Inflammatory macrophage (primary cell): ENCODE measurements at regions not wholly inside any gene's neighbourhood (a gene's known extent, or its start where the extent isn't known, plus 50 kb on each side); places are given as distances from the start of the nearest gene placed in this dataset.
A peak's percentile ranks its signal among the peaks of the same experiment; 100 is the strongest.

Source experiments
- DNase-seq, 2 donors: peaks; one replicate each; pipeline ENCODE4 v3.0.0-alpha.2; 2020 to 2022

DNA sequence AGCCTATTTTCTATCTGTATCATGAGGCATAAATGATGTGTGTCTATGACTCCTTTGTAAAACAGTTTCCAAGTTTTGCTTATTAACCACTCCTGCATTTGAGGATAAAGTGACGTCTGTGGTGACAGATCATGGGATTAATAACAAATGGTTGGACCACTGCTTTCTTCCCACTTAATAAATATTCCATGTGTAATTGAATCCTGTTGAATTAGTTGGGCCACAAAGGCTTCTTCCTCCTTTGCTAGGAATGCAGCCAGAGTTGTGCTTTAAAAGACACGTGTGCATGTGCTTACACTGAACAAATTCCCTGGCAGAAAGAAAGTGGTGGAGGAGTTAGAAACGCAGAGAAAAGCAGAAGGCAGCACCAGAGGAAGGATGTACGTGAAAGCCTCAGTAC, 150.2 kb downstream of the ACTBL2 start:
- DNase-seq: no peak

- peak; percentile 13 to 14 for DNase-seq
These were observed 153.9 kb downstream of the GPBP1 start for GRCh38 chr5:57327561-57328367.

DNA sequence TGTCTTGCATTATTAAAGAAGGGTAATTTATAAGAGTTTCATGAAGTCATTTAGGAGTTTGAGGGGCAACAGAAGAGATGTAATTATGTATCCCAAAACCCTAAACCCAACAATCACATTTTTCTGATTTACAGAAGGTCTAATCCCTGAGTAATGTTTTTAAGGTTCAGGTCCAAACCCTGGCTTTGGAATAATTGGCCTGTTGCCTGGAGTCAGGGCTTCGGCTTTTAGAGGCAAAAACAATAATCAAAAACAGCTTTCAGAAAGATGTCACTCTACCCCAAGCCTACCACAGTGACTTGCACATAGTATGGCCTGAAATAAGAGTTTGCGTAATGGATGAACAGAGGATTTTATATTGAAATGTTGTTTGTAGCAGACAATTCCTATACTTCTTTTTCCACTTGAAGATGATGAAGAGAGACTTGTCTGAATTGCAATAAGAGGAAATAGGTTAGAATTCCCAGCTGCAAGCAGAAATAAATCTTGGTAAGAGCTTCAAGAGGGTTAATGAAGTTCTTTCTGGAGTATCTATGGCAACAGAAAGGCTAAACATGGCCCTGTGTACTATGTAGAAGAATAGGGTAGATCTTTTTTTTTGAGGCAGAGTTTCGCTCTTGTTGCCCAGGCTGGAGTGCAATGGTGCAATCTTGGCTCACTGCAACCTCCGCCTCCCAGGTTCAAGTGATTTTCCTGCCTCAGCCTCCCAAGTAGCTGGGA, 152.0 kb downstream of the GPBP1 start:
- DNase-seq: no peak

DNA sequence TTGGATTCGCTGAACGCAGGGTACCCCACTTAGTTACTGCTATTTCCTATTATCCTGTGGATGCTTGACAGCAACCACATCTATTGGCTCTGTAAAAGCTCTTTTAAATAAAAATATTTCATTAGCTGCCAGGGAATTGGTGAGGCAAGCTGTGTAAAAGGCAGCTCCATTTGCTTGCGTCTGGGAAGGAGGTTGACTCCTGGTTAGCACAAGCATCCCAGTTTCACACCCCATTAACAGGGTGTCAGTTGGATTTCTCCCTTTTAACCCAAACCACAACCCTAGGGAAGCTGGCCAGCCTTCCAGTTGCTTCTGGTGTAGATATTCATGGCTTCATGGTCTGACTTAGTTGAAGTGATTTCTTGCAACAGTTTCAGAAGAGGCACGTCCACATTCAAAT, 151.0 kb downstream of the GPBP1 start:
- DNase-seq: no peak

- no peak for DNase-seq
These were observed 150.3 kb downstream of the GPBP1 start for GRCh38 chr5:57324181-57324580.

DNA sequence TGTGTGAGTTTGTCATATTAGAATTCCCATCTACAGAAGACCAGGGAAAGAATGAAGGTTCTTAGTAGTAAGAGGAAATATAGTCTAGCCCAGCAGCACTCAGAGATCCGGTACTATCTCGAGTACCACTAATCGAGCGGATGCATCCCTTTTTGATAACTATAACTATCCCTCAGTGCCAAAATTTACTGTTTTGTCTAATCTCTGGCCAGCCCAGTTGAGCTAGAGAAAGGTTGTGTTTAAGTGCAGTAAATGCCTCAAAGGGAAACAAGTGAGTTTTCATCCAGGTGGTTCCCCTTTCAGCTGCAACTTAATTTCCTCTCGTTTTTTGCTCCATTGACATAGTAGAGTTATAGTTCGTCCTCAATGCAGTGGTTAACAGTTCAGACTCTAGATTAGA, 146.7 kb downstream of the GPBP1 start:
- DNase-seq: no peak

DNA sequence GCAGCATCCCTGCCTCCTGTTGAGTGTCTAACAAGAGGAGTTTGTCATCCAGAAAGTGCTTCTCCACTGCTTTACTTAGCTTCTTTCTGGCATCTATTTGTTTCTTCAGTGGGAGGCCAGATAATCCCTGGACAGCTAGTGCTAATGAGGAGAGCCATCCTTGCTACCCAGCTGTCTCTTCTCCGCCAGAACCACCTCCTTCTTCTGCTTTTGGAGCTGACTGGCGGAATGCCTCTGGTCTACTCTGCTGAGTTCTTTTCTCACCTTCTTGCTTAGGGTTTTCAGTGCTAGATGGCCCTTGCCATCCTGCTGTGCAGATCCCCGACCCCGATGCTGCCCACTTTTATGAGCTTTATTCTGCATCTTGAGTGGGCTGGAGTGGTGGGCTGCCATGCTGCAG, 145.8 kb downstream of the GPBP1 start:
- DNase-seq: no peak

DNA sequence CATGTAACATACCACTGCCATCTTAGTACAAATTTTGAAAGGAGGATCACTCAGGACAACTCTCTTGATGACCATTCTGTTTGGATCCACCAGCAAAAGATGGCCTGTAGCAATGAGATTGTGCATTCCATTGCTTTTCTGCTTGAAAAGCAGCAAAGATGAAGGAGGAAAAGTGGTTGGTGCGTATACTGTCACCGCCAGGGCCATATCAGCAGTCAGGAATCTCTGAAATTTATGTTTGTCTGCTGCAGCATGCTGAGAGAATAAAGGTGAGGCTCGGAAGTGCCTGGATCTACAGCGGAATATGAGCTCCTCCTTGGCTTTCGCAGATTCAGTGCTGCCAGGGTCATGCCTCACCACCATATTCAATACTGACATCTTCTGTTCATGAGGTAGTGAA, 144.4 kb downstream of the GPBP1 start:
- no peak for DNase-seq

DNA sequence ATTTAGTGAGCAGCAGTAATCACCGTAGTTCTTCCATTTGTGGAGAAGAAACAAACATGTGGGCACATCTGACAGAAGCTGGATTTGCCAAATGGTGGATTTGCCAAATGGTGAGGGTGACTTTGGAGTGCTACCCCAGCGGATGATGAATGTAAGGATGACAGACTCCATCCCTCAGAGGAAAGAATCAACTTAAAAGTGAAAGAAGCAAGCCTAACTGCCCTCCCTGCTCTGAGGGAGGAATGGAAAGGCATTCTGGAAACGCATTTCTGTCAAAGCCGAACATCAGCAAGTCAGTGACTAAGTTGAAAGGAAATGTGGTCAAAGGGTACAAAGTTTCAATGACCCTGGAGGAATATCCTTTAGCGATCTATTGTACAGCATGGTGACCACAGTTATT, 143.5 kb downstream of the GPBP1 start:
- no peak for DNase-seq

DNA sequence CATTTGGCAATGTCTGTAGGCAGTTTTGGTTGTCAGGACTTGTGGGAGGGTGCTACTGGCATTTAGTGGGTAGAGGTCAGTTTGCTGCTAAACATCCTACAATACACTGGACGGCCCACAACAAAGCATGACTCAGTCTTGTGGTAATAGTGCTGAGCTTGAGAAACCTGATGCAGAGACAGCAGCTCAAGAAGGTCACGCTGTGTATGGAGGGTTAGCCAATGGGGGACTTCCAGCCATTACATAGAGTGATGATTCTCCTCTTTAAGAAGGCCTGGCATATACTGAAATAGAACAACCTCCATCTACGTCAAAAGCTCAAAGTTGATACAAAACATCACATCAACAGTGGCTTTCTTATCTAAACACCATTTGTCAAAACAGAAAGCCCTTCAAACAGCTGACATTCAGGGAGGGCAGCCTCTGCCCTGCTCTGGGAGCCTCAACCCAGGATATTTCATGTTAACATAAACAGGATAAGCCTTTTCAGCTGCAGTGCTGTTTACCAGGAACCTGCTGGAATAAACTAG, 143.0 kb downstream of the GPBP1 start:
- peak; percentile 43 to 73 for DNase-seq

DNA sequence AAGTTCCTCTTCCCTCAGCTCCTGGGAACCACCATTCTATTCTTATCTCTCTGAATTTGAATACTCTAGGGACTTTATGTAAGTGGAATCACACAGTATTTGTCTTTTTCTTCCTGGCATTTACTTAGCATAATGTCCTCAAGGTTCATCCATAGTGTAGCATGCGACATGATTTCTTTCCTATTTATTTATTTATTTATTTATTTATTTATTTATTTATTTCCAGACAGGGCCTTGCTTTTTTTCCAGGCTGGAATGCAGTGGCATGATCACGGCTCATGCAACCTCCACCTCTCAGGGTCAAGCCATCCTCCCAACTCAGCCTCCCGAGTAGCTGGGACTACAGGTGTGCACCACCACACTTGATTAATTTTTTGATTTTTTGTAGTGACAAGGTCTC, 142.1 kb downstream of the GPBP1 start:
- DNase-seq: peak in 1 of 2 donors; percentile 10
